Endodermal cell (in vitro differentiated cells): ENCODE measurements at regions not wholly inside any gene's neighbourhood (a gene's known extent, or its start where the extent isn't known, plus 50 kb on each side); places are given as distances from the start of the nearest gene placed in this dataset.

Experiments used
- DNase-seq: peaks from one replicate; pipeline ENCODE4 v3.0.0-alpha.2; 2017
- H3K27ac ChIP-seq: 2 replicates; pipeline ENCODE4 v1.5.1; 2013; ENCODE audit warnings: mild to moderate bottlenecking, low read depth, low read length, moderate library complexity
- H3K27me3 ChIP-seq: 2 replicates; pipeline ENCODE4 v1.6.1; 2013; ENCODE audit warnings: mild to moderate bottlenecking, low read length, moderate library complexity; ENCODE audit not compliant: insufficient read depth, control insufficient read depth, poor library complexity, severe bottlenecking
- H3K36me3 ChIP-seq: 2 replicates; pipeline ENCODE4 v1.7.0; 2013; ENCODE audit warnings: mild to moderate bottlenecking, low read length, moderate library complexity; ENCODE audit not compliant: control insufficient read depth, insufficient read depth
- H3K4me1 ChIP-seq: one replicate; pipeline ENCODE4 v1.7.0; 2013; ENCODE audit warnings: low read length; ENCODE audit not compliant: control insufficient read depth, insufficient read depth
- H3K4me3 ChIP-seq: 2 replicates; pipeline ENCODE4 v1.5.1; 2013; ENCODE audit warnings: mild to moderate bottlenecking, low read length, moderate library complexity
- H3K9ac ChIP-seq: 2 replicates; pipeline ENCODE4 v1.6.1; 2013; ENCODE audit warnings: mild to moderate bottlenecking, low read length, moderate library complexity; ENCODE audit not compliant: poor library complexity, severe bottlenecking; ENCODE audit errors: extremely low read depth
- H3K9me3 ChIP-seq: 2 replicates; pipeline ENCODE4 v1.6.1; 2013; ENCODE audit warnings: mild to moderate bottlenecking, low read length, moderate library complexity; ENCODE audit not compliant: control insufficient read depth
- H3K27ac Mint-ChIP-seq: 2 replicates; pipeline ENCODE4 v1.8.0; 2020; ENCODE audit warnings: mixed read lengths
- H3K27me3 Mint-ChIP-seq: 2 replicates; pipeline ENCODE4 v1.8.0; 2021; ENCODE audit warnings: mild to moderate bottlenecking, mixed read lengths; ENCODE audit not compliant: insufficient read depth
- H3K36me3 Mint-ChIP-seq: 2 replicates; pipeline ENCODE4 v1.8.0; 2020; ENCODE audit warnings: low read depth, mixed read lengths
- H3K4me1 Mint-ChIP-seq: 2 replicates; pipeline ENCODE4 v1.8.0; 2020; ENCODE audit warnings: mixed read lengths
- H3K4me3 Mint-ChIP-seq: 2 replicates; pipeline ENCODE4 v1.8.0; 2020; ENCODE audit warnings: mild to moderate bottlenecking, moderate library complexity, mixed read lengths
- H3K9me3 Mint-ChIP-seq: 2 replicates; pipeline ENCODE4 v1.8.0; 2020; ENCODE audit warnings: mild to moderate bottlenecking, mixed read lengths
- CTCF ChIP-seq: fragments of 200-600 bp; sonication (generic); conservative IDR thresholded peaks from 2 replicates; pipeline ENCODE4 v1.5.0; 2021; ENCODE audit warnings: antibody characterized with exemption, mild to moderate bottlenecking
- WGBS, 2 experiments: methylation state at CpG; one replicate each; pipeline versions ENCODE4 v1.1.5 to v1.1.7; 2013; ENCODE audit warnings: missing lambda C conversion rate in 2 of 2, mixed read lengths in 1 of 2; ENCODE audit not compliant: insufficient coverage in 1 of 2, insufficient read length in 1 of 2; 5-methylcytosine and 5-hydroxymethylcytosine counted together

GRCh38 chr21:16568244-16568643 is 838.5 kb downstream of the USP25 start:
- no peaks in the 10 kb centered on the region for H3K27me3 Mint-ChIP-seq
- Histone ChIP-seq H3K4me1 (no peaks in the 10 kb centered on the region), H3K9me3 (no peaks in the 10 kb centered on the region), H3K36me3 (no peaks in the 10 kb centered on the region), H3K4me3 (no peak overlapping the region), H3K9ac (no peak overlapping the region), H3K27me3 (no peaks in the 10 kb centered on the region), H3K27ac (no peak overlapping the region)
- H3K4me1 Mint-ChIP-seq = peaks cover 7% of the 10 kb centered on the region
- no peak for DNase-seq
- H3K27ac Mint-ChIP-seq = no peak overlapping the region
- 73 to 100% methylated on average over 1 of the region's 1 CpG for WGBS, 2 experiments
- H3K9me3 Mint-ChIP-seq = no peaks in the 10 kb centered on the region
- H3K36me3 Mint-ChIP-seq = no peaks in the 10 kb centered on the region
- no peak overlapping the region for H3K4me3 Mint-ChIP-seq
- TF ChIP-seq CTCF = no peak

GRCh38 chr21:16568661-16569060 is 838.9 kb downstream of the USP25 start:
- Histone ChIP-seq H3K27me3 (no peaks in the 10 kb centered on the region), H3K9ac (no peak overlapping the region), H3K4me3 (no peak overlapping the region), H3K9me3 (no peaks in the 10 kb centered on the region), H3K36me3 (no peaks in the 10 kb centered on the region), H3K4me1 (no peaks in the 10 kb centered on the region), H3K27ac (no peak overlapping the region)
- Mint-ChIP-seq H3K4me1 (peaks cover 5% of the 10 kb centered on the region), H3K36me3 (no peaks in the 10 kb centered on the region), H3K27ac (no peak overlapping the region), H3K4me3 (no peak overlapping the region), H3K27me3 (no peaks in the 10 kb centered on the region), H3K9me3 (no peaks in the 10 kb centered on the region)
- WGBS, 2 experiments = 83 to 94% methylated on average over 1 to 2 of the region's 2 CpGs
- no peak for DNase-seq
- TF ChIP-seq CTCF = no peak

DNA sequence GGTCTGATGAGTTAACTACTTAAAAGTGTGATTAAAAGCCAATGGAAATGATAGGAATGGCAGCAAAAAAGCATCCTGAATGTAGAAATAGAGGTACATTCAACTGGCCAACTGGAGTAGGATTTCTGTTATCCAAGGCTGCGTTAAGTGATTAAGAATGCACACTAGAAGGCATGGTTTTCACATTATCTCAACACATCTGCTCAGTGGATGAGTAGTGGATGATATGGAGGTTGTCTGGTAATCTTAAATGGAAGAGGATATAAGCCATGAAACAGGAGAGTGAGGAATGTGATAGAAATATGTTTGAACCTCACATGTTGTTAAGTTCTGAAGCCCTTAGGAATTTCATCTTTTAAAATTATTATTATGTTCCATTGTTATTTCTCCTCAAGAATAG is 839.9 kb downstream of the USP25 start:
- H3K4me1 ChIP-seq = no peaks in the 10 kb centered on the region
- H3K27ac Mint-ChIP-seq = no peak overlapping the region
- no peak overlapping the region for H3K4me3 ChIP-seq
- H3K4me3 Mint-ChIP-seq = no peak overlapping the region
- 100% methylated on average over 1 of the region's 1 CpG for WGBS, 2 experiments
- H3K9me3 Mint-ChIP-seq = no peaks in the 10 kb centered on the region
- H3K27ac ChIP-seq = no peak overlapping the region
- H3K4me1 Mint-ChIP-seq = peaks cover 3% of the 10 kb centered on the region
- no peak for DNase-seq
- no peaks in the 10 kb centered on the region for H3K36me3 Mint-ChIP-seq
- no peaks in the 10 kb centered on the region for H3K9me3 ChIP-seq
- no peaks in the 10 kb centered on the region for H3K27me3 ChIP-seq
- no peaks in the 10 kb centered on the region for H3K36me3 ChIP-seq
- H3K9ac ChIP-seq = no peak overlapping the region
- no peak for TF ChIP-seq CTCF
- no peaks in the 10 kb centered on the region for H3K27me3 Mint-ChIP-seq
